ENCODE measurements at regions not wholly inside any gene's neighbourhood (a gene's known extent, or its start where the extent isn't known, plus 50 kb on each side); places are given as distances from the start of the nearest gene placed in this dataset.

- TF ChIP-seq CTCF (IDR thresholded peaks at IDR 0.05 in 4 of 5, conservative IDR thresholded peaks at IDR 0.05 in 1 of 5): no peak
- TF ChIP-seq POLR2A (IDR thresholded peaks at IDR 0.05): no peak
Observed at GRCh38 chr9:126024581-126025230, 277.5 kb downstream of the PBX3 start.

All from gastrocnemius medialis (tissue), 4 donors.